ENCODE measurements at regions not wholly inside any gene's neighbourhood (a gene's known extent, or its start where the extent isn't known, plus 50 kb on each side); places are given as distances from the start of the nearest gene placed in this dataset.

GRCh38 chr13:50615234-50615633, 228.3 kb downstream of the DLEU7 start:
- TF ChIP-seq, protein P1, sequence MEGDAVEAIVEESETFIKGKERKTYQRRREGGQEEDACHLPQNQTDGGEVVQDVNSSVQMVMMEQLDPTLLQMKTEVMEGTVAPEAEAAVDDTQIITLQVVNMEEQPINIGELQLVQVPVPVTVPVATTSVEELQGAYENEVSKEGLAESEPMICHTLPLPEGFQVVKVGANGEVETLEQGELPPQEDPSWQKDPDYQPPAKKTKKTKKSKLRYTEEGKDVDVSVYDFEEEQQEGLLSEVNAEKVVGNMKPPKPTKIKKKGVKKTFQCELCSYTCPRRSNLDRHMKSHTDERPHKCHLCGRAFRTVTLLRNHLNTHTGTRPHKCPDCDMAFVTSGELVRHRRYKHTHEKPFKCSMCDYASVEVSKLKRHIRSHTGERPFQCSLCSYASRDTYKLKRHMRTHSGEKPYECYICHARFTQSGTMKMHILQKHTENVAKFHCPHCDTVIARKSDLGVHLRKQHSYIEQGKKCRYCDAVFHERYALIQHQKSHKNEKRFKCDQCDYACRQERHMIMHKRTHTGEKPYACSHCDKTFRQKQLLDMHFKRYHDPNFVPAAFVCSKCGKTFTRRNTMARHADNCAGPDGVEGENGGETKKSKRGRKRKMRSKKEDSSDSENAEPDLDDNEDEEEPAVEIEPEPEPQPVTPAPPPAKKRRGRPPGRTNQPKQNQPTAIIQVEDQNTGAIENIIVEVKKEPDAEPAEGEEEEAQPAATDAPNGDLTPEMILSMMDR (IDR thresholded peaks at IDR 0.05) = no peak
- TF ChIP-seq POLR2A (IDR thresholded peaks at IDR 0.05) = no peak

Data from prostate gland (tissue), 2 donors.